ENCODE measurements at regions not wholly inside any gene's neighbourhood (a gene's known extent, or its start where the extent isn't known, plus 50 kb on each side); places are given as distances from the start of the nearest gene placed in this dataset.

GRCh38 chrX:1941321-1941720 lies 326.5 kb downstream of the ASMT start:
- TF ChIP-seq POLR2A (IDR thresholded peaks at IDR 0.05) (no peak), CTCF (IDR thresholded peaks at IDR 0.05) (no peak)

All from Peyer's patch (tissue), 4 donors.